ENCODE measurements at regions not wholly inside any gene's neighbourhood (a gene's known extent, or its start where the extent isn't known, plus 50 kb on each side); places are given as distances from the start of the nearest gene placed in this dataset.

GRCh38 chr18:77470569-77471413, 221.1 kb downstream of the GALR1 start:
- TF ChIP-seq CTCF (IDR thresholded peaks at IDR 0.05), result no peak
- no peak for TF ChIP-seq POLR2A (IDR thresholded peaks at IDR 0.05)
